ENCODE measurements at regions not wholly inside any gene's neighbourhood (a gene's known extent, or its start where the extent isn't known, plus 50 kb on each side); places are given as distances from the start of the nearest gene placed in this dataset.

GRCh38 chr5:38725371-38725865, 120.4 kb upstream of the OSMR start:
- Histone ChIP-seq H4K5ac (ENCODE audit: insufficient read length, low read depth, low read length) (no peak overlapping the region), H3K4me2 (ENCODE audit: insufficient read depth in 1 of 2, low read depth in 2 of 2, low read length in 2 of 2) (no peak overlapping the region; a peak in 1 of 4 replicates), H3K23ac (ENCODE audit: insufficient read length) (no peak overlapping the region), H3K4ac (replicated peaks; ENCODE audit: insufficient read length, low read depth, low read length) (no peak overlapping the region), H3K27me3 (replicated peaks in 1 of 4; ENCODE audit: control insufficient read depth in 3 of 4, extremely low read depth in 1 of 4, insufficient read depth in 3 of 4, low read length in 3 of 4) (no peaks in the 10 kb centered on the region), H2AK5ac (ENCODE audit: low read depth, low read length) (no peak overlapping the region), H3K9me3 (ENCODE audit: insufficient read depth in 2 of 2, low read depth in 1 of 2, low read length in 1 of 2) (no peaks in the 10 kb centered on the region), H2BK15ac (ENCODE audit: low read length) (peak overlapping the region; percentile 37; the same call in 1 of the 2 replicates), H3K79me1 (ENCODE audit: low read depth, low read length) (no peaks in the 10 kb centered on the region), H3K36me3 (ENCODE audit: control insufficient read depth in 2 of 4, insufficient read depth in 4 of 4, low read length in 3 of 4) (no peaks in the 10 kb centered on the region), H4K8ac (ENCODE audit: extremely low read depth, insufficient read depth, low read length) (no peak overlapping the region; the same call in 1 of the 2 replicates), H2BK120ac (replicated peaks; ENCODE audit: low read depth, low read length) (no peak overlapping the region), H2AFZ (ENCODE audit: low read length) (peak overlapping the region; percentile 51), H3K9ac (replicated peaks in 1 of 4; ENCODE audit: extremely low read depth in 1 of 4, low read depth in 3 of 4, low read length in 3 of 4) (no peak overlapping the region), H3K79me2 (ENCODE audit: control insufficient read depth in 1 of 2, insufficient read depth in 2 of 2, low read length in 2 of 2) (no peaks in the 10 kb centered on the region), H3K14ac (ENCODE audit: insufficient read length) (no peak overlapping the region), H3K4me1 (replicated peaks in 1 of 4; ENCODE audit: control insufficient read depth in 3 of 4, insufficient read depth in 4 of 4, low read length in 3 of 4) (peaks cover 1 to 9% (median 6%) of the 10 kb centered on the region in 4 experiments; a peak in 4 of 7 replicates), H3K56ac (replicated peaks; ENCODE audit: insufficient read length, low read depth, low read length) (no peak overlapping the region), H3K4me3 (ENCODE audit: extremely low read depth in 1 of 4, insufficient read depth in 2 of 4, low read depth in 3 of 4, low read length in 4 of 4) (no peak overlapping the region), H2BK12ac (ENCODE audit: low read depth, low read length) (no peak overlapping the region), H3K27ac (ENCODE audit: low read depth, low read length) (no peak overlapping the region), H3K18ac (ENCODE audit: extremely low read depth, low read length) (no peak overlapping the region), H2BK5ac (ENCODE audit: low read depth, low read length) (no peak overlapping the region), H2BK20ac (ENCODE audit: low read length) (no peak overlapping the region; the same call in 1 of the 2 replicates), H4K20me1 (replicated peaks in 1 of 2; ENCODE audit: control insufficient read depth in 1 of 2, insufficient read depth in 2 of 2, low read length in 2 of 2) (no peaks in the 10 kb centered on the region), H3K23me2 (ENCODE audit: low read depth, low read length) (no peaks in the 10 kb centered on the region), H4K91ac (replicated peaks; ENCODE audit: insufficient read length, low read length) (no peak overlapping the region)
- no peak for TF ChIP-seq BRCA1 (IDR thresholded peaks at IDR 0.05; ENCODE audit: low read depth, low read length)
- TF ChIP-seq, protein P1, sequence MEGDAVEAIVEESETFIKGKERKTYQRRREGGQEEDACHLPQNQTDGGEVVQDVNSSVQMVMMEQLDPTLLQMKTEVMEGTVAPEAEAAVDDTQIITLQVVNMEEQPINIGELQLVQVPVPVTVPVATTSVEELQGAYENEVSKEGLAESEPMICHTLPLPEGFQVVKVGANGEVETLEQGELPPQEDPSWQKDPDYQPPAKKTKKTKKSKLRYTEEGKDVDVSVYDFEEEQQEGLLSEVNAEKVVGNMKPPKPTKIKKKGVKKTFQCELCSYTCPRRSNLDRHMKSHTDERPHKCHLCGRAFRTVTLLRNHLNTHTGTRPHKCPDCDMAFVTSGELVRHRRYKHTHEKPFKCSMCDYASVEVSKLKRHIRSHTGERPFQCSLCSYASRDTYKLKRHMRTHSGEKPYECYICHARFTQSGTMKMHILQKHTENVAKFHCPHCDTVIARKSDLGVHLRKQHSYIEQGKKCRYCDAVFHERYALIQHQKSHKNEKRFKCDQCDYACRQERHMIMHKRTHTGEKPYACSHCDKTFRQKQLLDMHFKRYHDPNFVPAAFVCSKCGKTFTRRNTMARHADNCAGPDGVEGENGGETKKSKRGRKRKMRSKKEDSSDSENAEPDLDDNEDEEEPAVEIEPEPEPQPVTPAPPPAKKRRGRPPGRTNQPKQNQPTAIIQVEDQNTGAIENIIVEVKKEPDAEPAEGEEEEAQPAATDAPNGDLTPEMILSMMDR (IDR thresholded peaks at IDR 0.05; ENCODE audit: control extremely low read depth in 1 of 3, insufficient read depth in 1 of 3, low read depth in 1 of 3, low read length in 3 of 3) = no peak
- TF ChIP-seq RBBP5 (IDR thresholded peaks at IDR 0.05; ENCODE audit: borderline replicate concordance, low read depth, low read length) = no peak
- no peak for TF ChIP-seq USF2 (IDR thresholded peaks at IDR 0.05; ENCODE audit: low read length)
- no peak for TF ChIP-seq CBX8 (IDR thresholded peaks at IDR 0.05; ENCODE audit: borderline replicate concordance, low read depth, low read length)
- no peak for TF ChIP-seq GTF2F1 (IDR thresholded peaks at IDR 0.05; ENCODE audit: borderline replicate concordance, low read depth, low read length)
- no peak for TF ChIP-seq TAF7 (optimal IDR thresholded peaks at IDR 0.05; ENCODE audit: borderline replicate concordance, low read depth, low read length)
- no peak for TF ChIP-seq EP300 (IDR thresholded peaks at IDR 0.05; ENCODE audit: borderline replicate concordance in 1 of 2, low read depth in 2 of 2, low read length in 2 of 2)
- no peak for TF ChIP-seq TBP (IDR thresholded peaks at IDR 0.05; ENCODE audit: low read depth, low read length)
- no peak for FAIRE-seq
- ChIA-PET CTCF (ENCODE audit: partially characterized antibody) (interaction anchor here (0.8 to 1.5 kb wide), 6 partner anchors 12 to 173 kb away, joined by 3 to 4 read pairs (median 3); no protein-coding TSS in a partner anchor), POLR2A (ENCODE audit: partially characterized antibody) (no interaction called here)
- 80% methylated on average over 9 of the region's 10 CpGs; no CpG with 5 or more reads in 1 of the 2 experiments for WGBS, 2 experiments (ENCODE audit: extremely low coverage in 1 of 2, insufficient coverage in 1 of 2, insufficient read length in 1 of 2, insufficient replicate concordance in 2 of 2, low coverage in 1 of 2, low lambda C conversion rate in 2 of 2, missing lambda C conversion rate in 1 of 2)
- no peak for DNase-seq (ENCODE audit: low read depth in 1 of 2, low spot score in 2 of 2)

Data from H1 (cell line).